Peyer's patch (tissue), 4 donors: ENCODE measurements at regions not wholly inside any gene's neighbourhood (a gene's known extent, or its start where the extent isn't known, plus 50 kb on each side); places are given as distances from the start of the nearest gene placed in this dataset.

Experiments
- DNase-seq, 3 donors: peaks; one replicate each; pipeline ENCODE4 v3.0.0-alpha.2; 2017 to 2019
- H3K27ac ChIP-seq, 4 donors: fragments of 200-600 bp; sonication (generic); one replicate each; pipeline ENCODE4 v1.5.1; 2016 to 2019
- H3K27me3 ChIP-seq, 2 donors: fragments of 200-600 bp; sonication (generic); one replicate each; pipeline ENCODE4 v1.5.1; 2019
- H3K36me3 ChIP-seq, 3 donors: fragments of 200-600 bp; sonication (generic); one replicate each; pipeline ENCODE4 v1.5.1; 2016 to 2019
- H3K4me1 ChIP-seq, 4 donors: fragments of 200-600 bp; sonication (generic); one replicate each; pipeline ENCODE4 v1.5.1; 2016 to 2019
- H3K4me3 ChIP-seq, 4 donors: fragments of 200-600 bp; sonication (generic); 1 replicate in 3 of 4; 2 replicates in 1 of 4; pipeline ENCODE4 v1.5.1; 2016 to 2019; ENCODE audit warnings: mild to moderate bottlenecking in 1 of 4
- H3K9me3 ChIP-seq, 4 donors: fragments of 200-600 bp; sonication (generic); one replicate each; pipeline ENCODE4 v1.5.1; 2016 to 2019; ENCODE audit warnings: mild to moderate bottlenecking in 1 of 4
- POLR2A ChIP-seq, 2 donors: fragments of 450-650 bp; IDR thresholded peaks; one replicate each; pipeline ENCODE4 v1.5.1; 2017; ENCODE audit warnings: antibody characterized with exemption in 2 of 2, mild to moderate bottlenecking in 2 of 2, moderate library complexity in 2 of 2
- TF ChIP-seq, protein P1 (sequence below), 6 experiments: fragments of 450-650 bp in 4 of 6; fragments of 200-600 bp in 2 of 6; sonication (generic) in 1 of 6; IDR thresholded peaks; one replicate each; pipeline ENCODE4 v1.5.1; 2017 to 2019; ENCODE audit warnings: antibody characterized with exemption in 6 of 6, mild to moderate bottlenecking in 3 of 6, moderate library complexity in 1 of 6

DNA sequence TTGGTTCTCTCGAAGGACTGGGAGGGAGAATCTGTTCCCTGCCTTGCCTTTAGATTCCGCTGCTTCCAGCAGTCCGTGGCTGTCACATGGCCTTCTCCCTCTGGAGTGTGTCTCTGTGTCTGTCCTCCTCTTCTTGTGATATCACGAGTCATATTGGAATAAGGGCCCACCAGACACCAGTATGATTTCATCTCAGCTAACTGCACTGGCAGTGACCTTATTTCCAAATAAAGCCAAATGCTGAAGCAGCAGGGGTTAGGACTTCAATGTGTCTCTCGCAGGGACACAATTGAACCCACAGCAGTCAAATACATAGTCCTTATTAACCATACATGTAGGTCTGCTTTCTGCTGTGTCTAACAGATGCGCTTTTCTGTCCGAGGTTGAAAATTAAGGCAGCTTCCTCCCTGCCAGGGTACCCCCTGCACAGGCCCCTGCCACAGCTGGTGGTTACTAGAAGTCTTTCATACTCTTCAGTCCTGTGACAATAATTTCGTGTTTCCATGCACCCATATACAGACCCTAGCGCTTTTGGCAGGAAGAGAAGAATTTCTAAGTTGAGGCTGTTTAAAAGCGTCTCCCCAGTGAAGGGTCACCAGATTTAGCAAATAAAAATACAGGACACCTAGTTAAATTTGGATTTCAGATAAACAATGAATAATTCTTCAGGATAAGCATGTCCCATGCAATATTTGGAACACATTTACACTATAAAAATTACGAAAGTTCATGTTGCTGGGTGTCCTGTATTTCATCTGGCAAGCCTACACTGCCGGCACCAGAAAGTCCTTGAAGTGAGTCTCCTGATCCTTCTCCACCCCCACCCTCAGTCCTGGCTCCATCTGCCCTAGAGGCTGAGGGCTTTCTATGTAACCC, 182.1 kb downstream of the ETS2 start:
- H3K36me3 ChIP-seq: no peaks in the 10 kb centered on the region
- peaks cover 0 to 24% (median 0%) of the 10 kb centered on the region in 4 donors for H3K4me1 ChIP-seq
- H3K27me3 ChIP-seq: no peaks in the 10 kb centered on the region
- peak overlapping the region in 3 of 4 donors; percentile 17 to 64 (median 60) for H3K27ac ChIP-seq
- H3K4me3 ChIP-seq: no peak overlapping the region
- no peak for DNase-seq
- TF ChIP-seq, protein P1, sequence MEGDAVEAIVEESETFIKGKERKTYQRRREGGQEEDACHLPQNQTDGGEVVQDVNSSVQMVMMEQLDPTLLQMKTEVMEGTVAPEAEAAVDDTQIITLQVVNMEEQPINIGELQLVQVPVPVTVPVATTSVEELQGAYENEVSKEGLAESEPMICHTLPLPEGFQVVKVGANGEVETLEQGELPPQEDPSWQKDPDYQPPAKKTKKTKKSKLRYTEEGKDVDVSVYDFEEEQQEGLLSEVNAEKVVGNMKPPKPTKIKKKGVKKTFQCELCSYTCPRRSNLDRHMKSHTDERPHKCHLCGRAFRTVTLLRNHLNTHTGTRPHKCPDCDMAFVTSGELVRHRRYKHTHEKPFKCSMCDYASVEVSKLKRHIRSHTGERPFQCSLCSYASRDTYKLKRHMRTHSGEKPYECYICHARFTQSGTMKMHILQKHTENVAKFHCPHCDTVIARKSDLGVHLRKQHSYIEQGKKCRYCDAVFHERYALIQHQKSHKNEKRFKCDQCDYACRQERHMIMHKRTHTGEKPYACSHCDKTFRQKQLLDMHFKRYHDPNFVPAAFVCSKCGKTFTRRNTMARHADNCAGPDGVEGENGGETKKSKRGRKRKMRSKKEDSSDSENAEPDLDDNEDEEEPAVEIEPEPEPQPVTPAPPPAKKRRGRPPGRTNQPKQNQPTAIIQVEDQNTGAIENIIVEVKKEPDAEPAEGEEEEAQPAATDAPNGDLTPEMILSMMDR (IDR thresholded peaks at IDR 0.05): no peak
- TF ChIP-seq POLR2A (IDR thresholded peaks at IDR 0.05): no peak
- no peaks in the 10 kb centered on the region for H3K9me3 ChIP-seq

DNA sequence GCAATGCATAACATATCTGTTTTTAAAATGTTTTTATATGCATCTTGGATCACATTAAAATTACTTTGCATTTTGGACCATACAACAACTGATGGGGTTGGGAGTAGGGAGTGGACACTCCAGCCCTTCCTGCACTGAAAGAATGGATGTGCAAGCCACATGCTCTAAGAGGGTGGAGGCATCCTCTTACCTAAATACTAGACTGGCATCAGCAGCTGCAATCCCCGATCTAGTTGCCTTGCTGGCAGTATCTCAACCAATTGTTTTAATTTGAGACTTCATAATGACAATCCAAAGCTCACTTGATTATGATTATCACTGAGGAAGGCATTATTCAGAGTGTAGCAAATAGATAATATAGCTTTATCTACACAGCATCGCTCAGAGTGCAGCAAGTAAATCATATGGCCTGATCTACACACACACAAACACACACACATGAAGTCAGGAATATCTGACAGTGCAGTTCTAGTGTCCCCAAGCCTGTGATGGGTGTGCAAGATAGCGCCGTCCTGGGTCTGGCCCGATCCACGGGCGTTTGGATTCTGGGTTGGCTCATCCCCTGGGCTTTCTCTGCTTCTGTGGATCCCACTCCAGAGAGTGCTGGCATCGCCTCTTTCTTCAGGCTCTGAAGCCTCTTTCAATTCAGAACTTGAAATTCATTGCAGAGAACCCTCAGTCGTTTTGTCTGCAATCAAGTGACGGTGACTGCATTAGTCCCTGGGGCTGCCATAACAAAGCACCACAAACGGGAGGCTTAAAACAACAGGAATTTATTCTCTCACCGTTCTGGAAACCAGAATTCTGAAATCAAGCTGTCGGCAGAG, 181.3 kb downstream of the ETS2 start:
- TF ChIP-seq, protein P1 (IDR thresholded peaks at IDR 0.05): no peak
- no peak for TF ChIP-seq POLR2A (IDR thresholded peaks at IDR 0.05)
- peaks cover 0 to 24% (median 0%) of the 10 kb centered on the region in 4 donors for H3K4me1 ChIP-seq
- peak overlapping the region in 3 of 4 donors; percentile 1 to 64 (median 60) for H3K27ac ChIP-seq
- H3K27me3 ChIP-seq: no peaks in the 10 kb centered on the region
- no peak for DNase-seq
- H3K36me3 ChIP-seq: no peaks in the 10 kb centered on the region
- H3K9me3 ChIP-seq: no peaks in the 10 kb centered on the region
- no peak overlapping the region for H3K4me3 ChIP-seq

DNA sequence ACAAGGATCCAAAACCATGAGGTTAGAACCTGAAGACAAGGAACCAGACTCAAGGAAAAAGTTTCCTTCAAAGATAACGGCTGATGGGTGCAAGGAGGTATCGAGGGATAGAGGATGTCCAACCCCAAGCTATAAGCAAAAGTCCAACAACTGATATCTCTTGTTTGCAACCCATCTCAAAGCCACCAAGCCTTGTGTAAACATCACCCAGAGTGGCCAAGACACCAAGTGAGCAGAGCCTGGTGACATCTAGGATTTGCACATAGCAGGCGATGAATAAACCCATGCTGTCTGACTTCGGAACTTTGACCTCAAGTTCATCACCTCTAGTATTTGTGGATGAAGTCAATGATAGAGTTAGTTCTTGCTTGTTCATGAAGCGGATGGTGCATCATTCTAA, 180.7 kb downstream of the ETS2 start:
- Histone ChIP-seq H3K36me3 (no peaks in the 10 kb centered on the region), H3K4me1 (peaks cover 0 to 24% (median 0%) of the 10 kb centered on the region in 4 donors), H3K27ac (peak overlapping the region in 2 of 4 donors; percentile 57 to 60)

DNA sequence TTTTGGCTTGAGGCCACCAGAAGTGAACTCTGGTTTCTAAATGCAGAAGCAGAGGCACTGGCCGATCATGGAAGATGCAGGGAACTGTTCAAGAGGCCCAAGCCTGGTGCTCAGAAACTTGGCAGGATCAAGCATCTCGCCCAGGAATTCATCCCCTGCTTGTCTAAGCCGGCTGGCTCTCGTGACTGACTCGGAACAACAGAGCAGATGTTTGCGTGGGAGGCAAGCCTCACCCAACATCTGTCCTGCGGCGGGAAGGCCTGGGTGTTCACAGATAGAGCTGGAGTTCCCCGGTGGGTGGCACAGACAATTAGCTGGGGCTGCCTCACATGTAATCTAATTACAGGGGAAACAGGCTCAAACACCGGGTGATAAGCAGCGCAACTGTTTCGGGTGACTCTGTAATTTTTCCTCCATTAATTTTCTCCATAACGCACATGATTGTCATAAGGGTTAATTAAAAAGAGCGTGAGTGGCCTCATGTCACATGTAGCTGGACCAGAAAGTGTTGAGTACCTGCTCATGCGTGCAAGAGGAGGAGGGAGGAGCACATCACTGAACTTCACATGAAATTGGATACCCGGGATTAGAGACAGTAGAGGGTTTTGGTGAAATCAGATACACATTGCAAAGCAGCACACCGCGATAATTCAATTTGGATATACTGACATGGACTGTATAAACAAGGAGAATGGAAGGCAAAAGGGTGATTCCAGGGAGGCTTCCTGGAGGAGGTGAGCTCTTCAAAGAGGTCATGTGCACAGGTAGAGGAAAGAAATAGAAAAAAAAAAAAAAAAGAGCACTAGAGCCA, 180.0 kb downstream of the ETS2 start:
- no peak for TF ChIP-seq POLR2A (IDR thresholded peaks at IDR 0.05)
- TF ChIP-seq, protein P1 (IDR thresholded peaks at IDR 0.05): no peak
- Histone ChIP-seq H3K27ac (peak overlapping the region in 3 of 4 donors; percentile 57 to 68 (median 60)), H3K4me3 (no peak overlapping the region)

More for the DNA sequence above, 180.7 kb downstream of the ETS2 start:
- H3K27me3 ChIP-seq: no peaks in the 10 kb centered on the region
- no peak overlapping the region for H3K4me3 ChIP-seq
- TF ChIP-seq, protein P1 (IDR thresholded peaks at IDR 0.05): no peak
- TF ChIP-seq POLR2A (IDR thresholded peaks at IDR 0.05): no peak
- no peak for DNase-seq
- no peaks in the 10 kb centered on the region for H3K9me3 ChIP-seq

DNA sequence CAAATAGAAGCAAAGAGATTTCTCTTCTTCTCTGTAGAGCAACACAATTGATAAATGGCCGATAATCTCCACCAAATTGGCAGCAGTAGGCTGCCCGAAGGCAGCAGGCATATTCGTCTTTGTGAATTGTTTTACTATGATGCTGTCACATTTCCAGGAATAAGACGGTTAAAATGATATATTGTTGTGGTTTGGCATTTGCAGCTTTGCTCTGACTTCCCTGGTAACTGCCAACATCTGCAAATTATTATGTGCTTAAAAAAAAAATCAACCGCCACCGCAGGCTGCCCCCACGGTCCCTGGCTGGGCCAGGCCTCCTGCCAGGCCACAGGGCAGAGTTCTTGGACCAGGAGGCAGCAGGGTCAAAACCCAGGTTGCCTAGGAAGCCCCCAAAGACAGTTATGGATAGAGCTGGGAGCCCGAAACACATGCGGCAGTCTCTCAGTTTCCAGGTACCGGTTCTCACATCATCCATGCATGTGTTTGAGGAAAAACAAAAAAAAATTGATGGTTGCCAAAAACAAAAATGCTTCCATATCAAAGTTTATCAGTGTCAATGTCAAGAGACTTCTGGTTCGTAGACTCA, 179.3 kb downstream of the ETS2 start:
- H3K27me3 ChIP-seq: no peaks in the 10 kb centered on the region
- no peak for DNase-seq
- TF ChIP-seq POLR2A (IDR thresholded peaks at IDR 0.05): no peak
- TF ChIP-seq, protein P1 (IDR thresholded peaks at IDR 0.05): no peak
- peaks cover 0 to 19% (median 0%) of the 10 kb centered on the region in 4 donors for H3K4me1 ChIP-seq
- H3K27ac ChIP-seq: peak overlapping the region; percentile 22 to 60 (median 52)
- no peaks in the 10 kb centered on the region for H3K36me3 ChIP-seq
- no peak overlapping the region for H3K4me3 ChIP-seq
- no peaks in the 10 kb centered on the region for H3K9me3 ChIP-seq

More for the DNA sequence above, 180.0 kb downstream of the ETS2 start:
- no peaks in the 10 kb centered on the region for H3K27me3 ChIP-seq
- H3K36me3 ChIP-seq: no peaks in the 10 kb centered on the region
- no peaks in the 10 kb centered on the region for H3K9me3 ChIP-seq
- H3K4me1 ChIP-seq: peaks cover 0 to 24% (median 0%) of the 10 kb centered on the region in 4 donors
- peak in 2 of 3 donors; percentile 21 to 72 for DNase-seq
